ENCODE measurements at regions not wholly inside any gene's neighbourhood (a gene's known extent, or its start where the extent isn't known, plus 50 kb on each side); places are given as distances from the start of the nearest gene placed in this dataset.

DNA sequence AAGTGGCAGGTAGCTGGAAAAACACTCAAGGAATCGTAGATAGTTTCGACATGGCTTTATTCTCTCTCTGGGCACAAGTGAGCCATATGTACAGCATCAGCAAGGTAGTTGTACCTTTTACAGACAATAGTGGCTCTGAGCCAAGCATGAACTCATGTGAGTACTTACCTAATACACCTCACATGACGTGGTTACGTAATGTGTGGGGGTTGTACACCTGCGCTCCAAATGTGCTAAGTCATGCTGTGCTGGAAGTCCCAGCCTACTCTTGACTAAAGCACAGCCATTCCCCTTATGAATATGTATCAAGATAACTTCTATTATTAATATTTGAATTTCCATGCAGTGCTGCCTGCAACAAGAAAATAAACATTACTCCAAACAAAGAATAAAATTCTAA is 78.8 kb upstream of the HMGN3 start:
- no peak overlapping the region for H3K4me3 Mint-ChIP-seq (ENCODE audit: unreplicated experiment)
- H3K36me3 Mint-ChIP-seq (ENCODE audit: low read depth): no peaks in the 10 kb centered on the region
- no peak overlapping the region for H3K27ac Mint-ChIP-seq (ENCODE audit: unreplicated experiment)
- no peaks in the 10 kb centered on the region for H3K9me3 Mint-ChIP-seq (ENCODE audit: low read depth)
- no peak for DNase-seq (ENCODE audit: low spot score)
- no peak for TF ChIP-seq CTCF (IDR thresholded peaks at IDR 0.05)
- peaks cover 16% of the 10 kb centered on the region for H3K27me3 Mint-ChIP-seq (ENCODE audit: low read depth)
- no peaks in the 10 kb centered on the region for H3K4me1 Mint-ChIP-seq (ENCODE audit: low read depth)

DNA sequence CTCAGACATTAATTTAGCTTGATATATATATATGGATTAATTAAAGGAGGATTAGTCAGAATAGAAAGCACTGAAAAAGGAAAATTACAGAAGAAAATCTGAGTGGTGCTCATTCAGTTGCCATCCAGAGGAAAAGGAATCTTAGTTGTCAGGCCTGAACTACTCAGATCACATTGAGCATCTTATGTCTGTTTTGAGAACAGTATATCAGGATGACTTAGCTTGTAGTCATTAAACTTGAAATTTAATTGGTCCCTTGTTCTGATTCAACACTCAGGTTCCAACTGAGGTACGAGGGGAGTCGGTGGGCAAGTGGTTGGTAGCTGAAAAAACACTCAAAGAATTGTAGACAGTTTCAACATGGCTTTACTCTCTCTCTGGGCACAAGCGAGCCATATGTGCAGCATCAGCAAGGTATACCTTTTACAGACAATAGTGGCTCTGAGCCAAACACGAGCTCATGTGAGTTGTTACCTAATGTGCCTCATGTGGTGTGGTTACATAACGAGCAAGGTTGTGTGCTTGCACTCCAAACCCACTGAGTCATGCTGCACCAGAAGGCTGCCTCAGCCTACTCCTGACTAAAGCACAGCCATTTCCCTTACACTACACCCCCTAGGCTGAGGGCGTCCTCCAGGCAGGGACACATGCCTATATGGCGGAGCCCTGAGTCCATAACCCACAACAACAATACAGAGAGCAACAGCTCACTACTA is 73.0 kb upstream of the HMGN3 start:
- Mint-ChIP-seq H3K4me1 (ENCODE audit: low read depth) (no peaks in the 10 kb centered on the region), H3K27ac (ENCODE audit: unreplicated experiment) (no peak overlapping the region), H3K4me3 (ENCODE audit: unreplicated experiment) (no peak overlapping the region), H3K36me3 (ENCODE audit: low read depth) (no peaks in the 10 kb centered on the region), H3K27me3 (ENCODE audit: low read depth) (peaks cover 5% of the 10 kb centered on the region), H3K9me3 (ENCODE audit: low read depth) (no peaks in the 10 kb centered on the region)
- no peak for TF ChIP-seq CTCF (IDR thresholded peaks at IDR 0.05)
- DNase-seq (ENCODE audit: low spot score): no peak

DNA sequence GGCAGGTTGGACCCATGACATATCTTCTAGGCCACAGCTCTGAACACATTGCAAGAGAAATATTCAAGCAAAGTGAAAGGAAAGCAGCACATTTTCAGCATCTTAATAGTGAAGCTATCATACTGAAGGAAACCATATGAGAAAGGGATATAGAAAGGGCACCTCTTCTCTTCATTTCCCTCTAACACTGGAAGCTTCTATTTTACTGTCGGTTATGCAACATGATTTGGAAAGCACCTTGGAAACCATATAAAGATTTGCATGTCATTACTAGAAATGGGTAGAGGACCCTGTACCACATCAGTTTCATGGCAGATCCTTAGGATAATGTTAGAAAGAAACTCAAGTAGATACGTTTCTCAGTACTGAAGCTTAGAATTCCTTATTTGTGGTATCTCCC is 70.5 kb upstream of the HMGN3 start:
- Mint-ChIP-seq H3K4me1 (ENCODE audit: low read depth) (no peaks in the 10 kb centered on the region), H3K27ac (ENCODE audit: unreplicated experiment) (no peak overlapping the region), H3K36me3 (ENCODE audit: low read depth) (no peaks in the 10 kb centered on the region), H3K4me3 (ENCODE audit: unreplicated experiment) (no peak overlapping the region), H3K27me3 (ENCODE audit: low read depth) (peaks cover 5% of the 10 kb centered on the region), H3K9me3 (ENCODE audit: low read depth) (no peaks in the 10 kb centered on the region)
- DNase-seq (ENCODE audit: low spot score): no peak
- TF ChIP-seq CTCF (IDR thresholded peaks at IDR 0.05): no peak

GRCh38 chr6:79302341-79302740 is 67.9 kb upstream of the HMGN3 start:
- H3K27ac Mint-ChIP-seq (ENCODE audit: unreplicated experiment): no peak overlapping the region

DNA sequence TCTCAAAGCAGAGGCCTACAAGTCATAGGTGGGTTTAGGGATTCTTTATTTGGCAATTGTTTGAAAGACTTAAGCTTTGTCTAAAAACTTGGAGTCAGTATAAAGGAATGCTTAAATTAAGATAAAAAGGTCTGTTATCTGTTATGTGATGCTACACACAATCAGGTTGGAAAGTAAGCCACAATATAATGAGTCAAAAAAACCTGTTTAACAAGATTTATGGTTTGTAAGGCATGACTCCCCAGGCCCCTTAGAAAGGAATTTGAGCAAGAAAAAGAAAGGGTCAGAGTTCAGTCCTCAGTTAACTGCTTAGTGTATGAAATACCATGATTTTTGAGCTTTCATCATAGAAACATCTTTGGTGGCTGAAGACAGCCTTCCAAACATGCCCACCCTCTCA is 66.8 kb upstream of the HMGN3 start:
- H3K27me3 Mint-ChIP-seq (ENCODE audit: low read depth): peaks cover 5% of the 10 kb centered on the region
- H3K27ac Mint-ChIP-seq (ENCODE audit: unreplicated experiment): no peak overlapping the region
- no peak overlapping the region for H3K4me3 Mint-ChIP-seq (ENCODE audit: unreplicated experiment)
- no peak for DNase-seq (ENCODE audit: low spot score)
- no peaks in the 10 kb centered on the region for H3K9me3 Mint-ChIP-seq (ENCODE audit: low read depth)
- no peaks in the 10 kb centered on the region for H3K36me3 Mint-ChIP-seq (ENCODE audit: low read depth)
- no peak for TF ChIP-seq CTCF (IDR thresholded peaks at IDR 0.05)
- no peaks in the 10 kb centered on the region for H3K4me1 Mint-ChIP-seq (ENCODE audit: low read depth)

More at GRCh38 chr6:79302341-79302740, 67.9 kb upstream of the HMGN3 start:
- TF ChIP-seq CTCF (IDR thresholded peaks at IDR 0.05): no peak
- H3K4me1 Mint-ChIP-seq (ENCODE audit: low read depth): no peaks in the 10 kb centered on the region
- H3K4me3 Mint-ChIP-seq (ENCODE audit: unreplicated experiment): no peak overlapping the region
- H3K36me3 Mint-ChIP-seq (ENCODE audit: low read depth): no peaks in the 10 kb centered on the region
- no peaks in the 10 kb centered on the region for H3K9me3 Mint-ChIP-seq (ENCODE audit: low read depth)
- no peak for DNase-seq (ENCODE audit: low spot score)
- H3K27me3 Mint-ChIP-seq (ENCODE audit: low read depth): peaks cover 5% of the 10 kb centered on the region

All from chondrocyte (in vitro differentiated cells).